Nephron progenitor cell (in vitro differentiated cells): ENCODE measurements at regions not wholly inside any gene's neighbourhood (a gene's known extent, or its start where the extent isn't known, plus 50 kb on each side); places are given as distances from the start of the nearest gene placed in this dataset.

ENCODE experiments used
- DNase-seq: peaks from one replicate; pipeline ENCODE4 v3.0.0; 2021
- H3K27ac Mint-ChIP-seq: 2 replicates; pipeline ENCODE4 v1.8.0; 2021; ENCODE audit warnings: mild to moderate bottlenecking, moderate library complexity, mixed read lengths
- H3K27me3 Mint-ChIP-seq: 2 replicates; pipeline ENCODE4 v1.8.0; 2021; ENCODE audit warnings: mild to moderate bottlenecking, low read depth, mixed read lengths; ENCODE audit not compliant: poor library complexity
- H3K36me3 Mint-ChIP-seq: 2 replicates; pipeline ENCODE4 v1.8.0; 2021; ENCODE audit warnings: low read depth, mixed read lengths
- H3K4me1 Mint-ChIP-seq: 2 replicates; pipeline ENCODE4 v1.8.0; 2021; ENCODE audit warnings: mixed read lengths
- H3K4me3 Mint-ChIP-seq: 2 replicates; pipeline ENCODE4 v1.8.0; 2021; ENCODE audit warnings: mild to moderate bottlenecking, moderate library complexity, mixed read lengths
- H3K9me3 Mint-ChIP-seq: 2 replicates; pipeline ENCODE4 v1.8.0; 2021; ENCODE audit warnings: mild to moderate bottlenecking, moderate library complexity, mixed read lengths
- CTCF ChIP-seq: fragments of 200-600 bp; sonication (generic); IDR thresholded peaks from 2 replicates; pipeline ENCODE4 v1.5.0; 2021; ENCODE audit warnings: antibody characterized with exemption

GRCh38 chr2:204065566-204065965, 129.0 kb downstream of the ICOS start:
- peaks cover 20% of the 10 kb centered on the region for H3K9me3 Mint-ChIP-seq
- H3K27ac Mint-ChIP-seq, result no peak overlapping the region
- H3K4me1 Mint-ChIP-seq, result peaks cover 5% of the 10 kb centered on the region
- no peaks in the 10 kb centered on the region for H3K36me3 Mint-ChIP-seq
- H3K4me3 Mint-ChIP-seq, result no peak overlapping the region
- no peak for DNase-seq
- peaks cover 11% of the 10 kb centered on the region for H3K27me3 Mint-ChIP-seq
- no peak for TF ChIP-seq CTCF

- Mint-ChIP-seq H3K27me3 (peaks cover 11% of the 10 kb centered on the region), H3K36me3 (no peaks in the 10 kb centered on the region), H3K4me3 (no peak overlapping the region), H3K27ac (no peak overlapping the region), H3K4me1 (peaks cover under 1% of the 10 kb centered on the region), H3K9me3 (peaks cover 20% of the 10 kb centered on the region)
- DNase-seq, result no peak
- TF ChIP-seq CTCF, result no peak
Measured at GRCh38 chr2:204066051-204066450, 129.5 kb downstream of the ICOS start.

GRCh38 chr2:204069804-204070203, 133.2 kb downstream of the ICOS start:
- Mint-ChIP-seq H3K9me3 (peaks cover 10% of the 10 kb centered on the region), H3K4me1 (no peaks in the 10 kb centered on the region), H3K27me3 (peaks cover 7% of the 10 kb centered on the region), H3K36me3 (no peaks in the 10 kb centered on the region), H3K27ac (no peak overlapping the region), H3K4me3 (no peak overlapping the region)
- no peak for DNase-seq
- no peak for TF ChIP-seq CTCF

- no peaks in the 10 kb centered on the region for H3K36me3 Mint-ChIP-seq
- DNase-seq, result peak; percentile 71
- no peak overlapping the region for H3K27ac Mint-ChIP-seq
- TF ChIP-seq CTCF, result peak; percentile 63
- peaks cover 10% of the 10 kb centered on the region for H3K27me3 Mint-ChIP-seq
- H3K4me1 Mint-ChIP-seq, result no peaks in the 10 kb centered on the region
- no peaks in the 10 kb centered on the region for H3K9me3 Mint-ChIP-seq
- no peak overlapping the region for H3K4me3 Mint-ChIP-seq
Measured at GRCh38 chr2:204072443-204073324, 136.1 kb downstream of the ICOS start.

GRCh38 chr2:204074456-204074855, 137.9 kb downstream of the ICOS start:
- peaks cover 10% of the 10 kb centered on the region for H3K27me3 Mint-ChIP-seq
- DNase-seq, result no peak
- no peaks in the 10 kb centered on the region for H3K36me3 Mint-ChIP-seq
- H3K4me3 Mint-ChIP-seq, result no peak overlapping the region
- no peaks in the 10 kb centered on the region for H3K9me3 Mint-ChIP-seq
- no peak for TF ChIP-seq CTCF
- H3K4me1 Mint-ChIP-seq, result no peaks in the 10 kb centered on the region
- H3K27ac Mint-ChIP-seq, result no peak overlapping the region
